Activated CD4-positive, alpha-beta T cell treated with anti-CD3 and anti-CD28 coated beads, Interleukin-10, Interleukin-2, amounts not matched to agents 100 ng/mL and 50 ng/mL, durations not matched to agents 16 hours and 8 hours (primary cell): ENCODE measurements at regions not wholly inside any gene's neighbourhood (a gene's known extent, or its start where the extent isn't known, plus 50 kb on each side); places are given as distances from the start of the nearest gene placed in this dataset.
"Not testable (repeated sequence)": the region's sequence is repeated elsewhere in the genome, so short reads cannot be mapped to it uniquely, and the experiment has no call there.

Source experiments
- DNase-seq: peaks from one replicate; pipeline ENCODE4 v3.0.0-alpha.2; 2020

DNA sequence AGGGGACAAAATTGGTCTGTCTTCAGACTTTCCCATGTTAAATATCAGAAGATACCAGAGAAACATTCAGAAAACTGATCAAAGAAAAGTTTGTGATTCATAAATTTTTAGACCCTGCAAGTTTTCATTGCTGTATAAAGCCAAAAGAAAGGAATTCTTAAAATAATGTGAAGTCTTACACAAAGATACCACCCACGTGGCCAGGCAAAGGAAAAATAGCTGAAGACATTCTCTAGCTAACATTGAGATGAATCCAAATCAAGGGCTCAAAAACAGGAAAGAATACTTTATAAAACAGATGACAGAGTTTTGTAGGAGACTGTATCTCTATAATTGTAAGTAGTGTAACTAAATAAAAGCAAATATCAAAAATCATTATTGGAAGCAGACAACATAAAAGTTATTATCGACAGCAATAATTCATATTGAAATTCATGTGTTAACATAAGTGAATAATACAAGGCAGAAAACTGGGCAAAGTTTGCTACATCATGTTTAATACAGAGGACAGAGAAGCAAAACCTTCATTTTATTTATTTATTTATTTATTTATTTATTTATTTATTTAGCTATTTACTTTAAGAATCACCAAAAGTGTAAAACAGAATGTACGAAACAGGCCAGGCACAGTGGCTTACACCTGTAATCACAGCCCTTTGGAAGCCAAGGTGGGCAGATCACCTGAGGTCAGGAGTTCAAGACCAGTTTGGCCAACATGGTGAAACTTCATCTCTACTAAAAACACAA, 204.6 kb upstream of the SLIT2 start:
- DNase-seq = no peak

DNA sequence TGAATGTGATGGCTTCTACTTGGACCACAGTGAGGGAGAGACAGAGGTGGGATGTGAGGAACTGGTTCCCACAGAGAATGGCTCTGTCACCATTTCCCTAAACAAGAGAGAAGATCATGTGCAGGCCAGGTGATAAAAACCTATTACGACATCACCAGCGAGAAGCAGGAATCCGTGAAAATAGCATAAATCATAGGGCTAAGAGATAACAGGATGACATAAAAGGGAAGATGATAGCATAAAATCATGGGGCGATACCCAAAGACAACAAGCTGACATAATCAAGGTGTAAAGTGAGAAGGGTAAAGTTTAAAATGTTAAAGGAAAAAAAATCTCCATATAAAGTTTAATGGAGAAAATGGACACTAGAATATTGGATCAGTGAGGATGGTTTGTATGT, 205.5 kb upstream of the SLIT2 start:
- DNase-seq = no peak

DNA sequence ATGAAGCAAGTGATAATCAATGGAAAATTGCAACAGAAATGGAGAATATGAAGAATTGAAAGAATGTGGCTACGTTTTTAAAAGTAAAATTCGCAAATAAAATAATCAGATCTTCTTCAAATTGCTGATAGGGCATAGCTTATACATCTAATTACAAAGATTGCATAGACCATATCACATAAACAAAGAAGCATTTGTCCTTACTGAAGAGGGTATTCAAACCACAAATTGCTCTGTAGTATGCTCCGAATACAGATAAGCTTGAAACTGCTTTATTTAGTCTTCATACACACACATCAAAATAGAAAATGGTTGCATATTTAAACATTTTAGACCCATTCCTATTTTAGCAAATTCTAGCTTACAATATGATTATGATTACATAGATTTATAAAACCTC, 206.7 kb upstream of the SLIT2 start:
- no peak for DNase-seq

DNA sequence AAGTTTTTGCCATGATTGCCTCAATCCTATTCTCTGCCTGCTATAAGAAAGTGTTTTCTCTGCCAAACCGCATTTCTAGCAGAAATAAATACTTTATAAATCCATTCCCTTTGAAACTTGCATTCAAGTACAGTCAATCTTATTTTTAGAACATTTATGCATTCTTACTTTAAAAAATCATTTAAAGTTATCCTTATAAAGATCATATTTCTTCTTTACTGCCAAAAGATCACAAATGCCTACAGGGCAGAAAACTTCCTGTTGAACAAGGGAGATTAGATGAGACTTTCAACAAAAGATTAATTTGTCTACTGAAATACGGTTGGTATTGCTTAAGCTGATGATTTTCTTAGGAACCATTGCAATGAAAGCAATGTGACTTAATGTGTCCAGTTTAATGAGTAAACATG, 207.2 kb upstream of the SLIT2 start:
- no peak for DNase-seq

DNA sequence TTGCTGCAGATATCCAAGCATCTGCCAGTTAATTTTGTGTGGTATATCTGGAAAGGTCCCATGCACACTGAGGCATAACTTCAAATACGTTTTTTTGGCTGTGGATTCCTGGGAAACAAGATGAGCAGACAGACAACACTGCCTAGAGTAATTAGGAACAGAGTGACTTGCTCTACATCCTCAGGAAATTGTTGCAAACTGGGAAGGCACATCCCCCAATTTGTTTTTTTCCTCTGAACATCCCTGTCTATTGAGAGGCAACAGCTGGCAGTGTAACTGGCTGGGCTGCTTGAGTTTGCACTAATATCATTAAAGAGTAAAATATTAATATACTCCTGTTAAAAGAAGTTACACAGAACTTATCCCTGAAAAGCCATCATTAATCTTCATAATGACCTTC, 207.7 kb upstream of the SLIT2 start:
- no peak for DNase-seq

DNA sequence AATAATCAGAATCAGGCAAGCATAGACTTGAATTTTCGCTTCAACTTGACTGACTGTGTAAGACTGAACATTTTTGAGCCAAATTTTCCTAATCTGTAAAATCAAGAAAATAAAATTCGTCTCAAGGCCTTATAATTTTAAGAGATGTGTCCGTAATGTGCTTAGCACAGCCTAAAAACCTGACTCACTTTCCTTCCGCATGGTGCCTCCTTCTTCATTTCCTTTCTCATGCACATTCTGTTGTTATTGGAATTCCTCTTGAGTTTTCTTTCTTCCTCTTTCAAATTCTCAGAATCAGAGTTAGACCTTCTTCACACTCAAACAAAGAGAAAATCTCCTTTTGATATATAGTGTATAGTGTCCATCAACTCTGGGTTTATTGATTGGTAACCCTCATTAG, 208.9 kb upstream of the SLIT2 start:
- no peak for DNase-seq

DNA sequence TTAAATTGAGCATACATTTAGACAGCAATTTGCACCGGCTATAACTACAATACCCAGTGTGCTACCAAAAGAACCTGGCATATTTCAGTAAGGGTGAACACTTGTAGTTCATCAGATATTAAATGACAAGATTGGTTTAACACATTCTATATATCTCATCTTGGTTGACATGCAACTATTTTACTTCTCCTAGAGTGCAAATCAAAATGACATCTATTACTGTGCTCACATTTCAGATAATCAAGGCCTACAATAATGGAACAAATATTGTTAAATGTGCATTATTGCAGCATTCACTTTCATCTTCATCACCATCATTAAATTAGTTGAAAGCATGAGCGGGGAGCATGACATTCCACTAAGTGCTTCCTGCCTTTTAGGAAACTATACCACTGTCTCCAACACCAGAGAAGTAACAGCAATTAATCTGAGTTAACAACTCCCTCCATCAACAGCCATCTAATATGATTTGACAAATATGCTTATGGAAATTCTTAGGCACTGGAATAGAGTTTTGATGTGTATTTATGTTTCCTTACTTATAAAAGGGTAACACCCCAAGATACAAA, 209.8 kb upstream of the SLIT2 start:
- no peak for DNase-seq

DNA sequence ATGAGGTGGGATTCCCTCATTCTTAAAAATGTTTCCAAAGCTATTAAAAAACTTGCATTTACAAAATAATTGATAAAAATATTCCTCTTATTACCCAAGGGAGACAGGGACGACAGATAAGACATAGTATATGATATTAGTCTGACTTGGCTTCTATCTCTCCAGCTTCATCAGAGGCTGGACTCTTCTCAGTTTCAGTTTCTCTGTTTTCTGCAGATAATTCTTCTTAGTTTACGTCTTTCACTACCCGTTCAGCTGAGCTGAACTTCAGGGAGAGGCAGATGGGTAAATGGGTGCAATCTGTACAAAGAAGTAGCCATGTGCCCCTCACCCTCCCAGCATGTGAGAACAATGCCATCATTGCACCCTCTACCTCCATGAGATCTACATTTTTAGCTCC, 214.0 kb upstream of the SLIT2 start:
- no peak for DNase-seq

DNA sequence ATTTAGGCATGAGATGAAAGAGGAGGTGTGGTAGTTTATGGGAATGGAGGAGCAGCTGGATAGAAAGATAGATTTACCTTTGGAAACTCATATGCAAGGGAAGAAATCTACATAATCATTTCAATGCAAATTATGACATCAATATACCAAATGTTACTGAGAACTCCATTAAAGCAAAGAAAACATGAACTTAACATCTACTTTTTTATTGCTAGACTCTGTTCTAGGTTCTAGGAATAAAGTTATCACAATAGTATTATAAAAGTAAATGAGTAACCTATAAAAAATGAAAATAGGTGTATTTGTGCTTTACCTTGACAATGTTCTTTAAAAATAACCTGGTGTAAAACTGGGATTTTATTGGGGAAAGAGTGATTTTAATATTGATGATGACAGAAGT, 221.6 kb upstream of the SLIT2 start:
- DNase-seq = no peak

DNA sequence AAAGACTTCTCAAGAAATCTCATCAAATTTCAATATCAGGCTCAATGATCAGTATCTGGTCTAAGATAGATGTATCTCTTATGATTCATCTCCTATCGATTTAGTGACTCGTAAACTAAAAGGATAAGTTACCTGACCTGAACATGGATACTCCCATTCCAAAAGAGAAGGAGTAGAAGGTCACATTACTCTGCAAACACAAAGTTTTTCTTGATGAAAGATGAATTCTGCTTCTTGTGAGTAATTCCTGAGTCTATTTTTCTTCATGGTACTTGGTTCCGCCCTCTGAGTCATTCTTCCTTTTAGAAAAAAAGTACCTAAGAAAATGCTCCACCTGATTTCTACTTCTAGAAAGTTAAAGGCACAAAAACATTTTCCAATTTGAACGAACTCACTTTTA, 223.1 kb upstream of the SLIT2 start:
- DNase-seq = no peak

DNA sequence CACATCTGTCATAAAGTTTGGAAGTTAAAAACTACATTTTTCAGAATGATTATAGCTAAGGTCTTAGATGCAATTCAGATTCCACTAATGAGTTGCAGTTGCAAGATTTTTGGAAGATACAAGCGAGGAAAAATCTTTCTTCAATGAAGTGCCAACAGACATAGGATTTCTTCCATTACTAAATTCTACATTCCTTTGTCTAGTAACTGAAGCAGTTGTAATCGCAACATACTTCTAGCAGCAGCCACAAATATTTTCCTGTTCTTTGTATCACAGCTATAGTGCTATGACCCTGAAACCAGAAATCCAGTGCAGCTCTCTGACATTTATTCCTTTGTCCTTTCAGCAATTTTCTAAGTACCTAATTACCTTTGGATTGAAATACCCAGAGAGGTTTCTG, 225.2 kb upstream of the SLIT2 start:
- DNase-seq = no peak

DNA sequence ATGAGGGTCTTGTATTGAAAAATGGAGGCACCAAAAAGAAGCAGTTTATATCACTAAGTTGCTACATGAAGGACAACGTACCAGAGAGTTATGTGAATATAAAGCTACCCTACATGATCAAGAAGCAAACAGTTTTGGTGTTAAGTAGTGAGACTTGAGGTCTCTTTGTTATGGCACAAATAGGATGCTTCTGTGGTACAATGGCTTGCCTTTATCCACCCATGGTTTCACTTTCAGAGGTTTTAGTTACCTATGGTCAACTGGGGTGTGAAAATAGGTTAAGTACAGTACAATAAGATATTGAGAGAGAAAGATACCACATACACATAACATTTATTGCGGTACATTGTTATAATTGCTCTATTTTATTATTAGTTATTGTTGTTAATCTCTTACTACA, 229.2 kb upstream of the SLIT2 start:
- no peak for DNase-seq

DNA sequence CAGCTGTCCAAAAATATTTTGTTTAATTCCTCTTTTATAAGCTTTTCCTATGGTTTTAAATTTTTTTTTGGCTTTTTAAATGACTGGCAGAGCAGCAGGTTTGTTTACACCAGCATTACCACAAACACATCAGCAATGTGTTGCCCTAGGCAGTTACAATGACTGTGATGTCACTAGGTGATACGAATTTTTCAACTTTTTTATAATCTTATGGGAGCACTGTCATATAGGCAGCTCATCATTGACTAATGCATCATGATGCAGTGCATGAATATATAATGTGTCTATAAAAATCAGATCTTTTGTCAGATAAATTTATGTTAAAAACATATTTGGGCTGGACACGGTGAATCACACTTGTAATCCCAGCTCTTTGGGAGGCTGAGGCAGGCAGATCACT, 231.6 kb upstream of the SLIT2 start:
- no peak for DNase-seq

DNA sequence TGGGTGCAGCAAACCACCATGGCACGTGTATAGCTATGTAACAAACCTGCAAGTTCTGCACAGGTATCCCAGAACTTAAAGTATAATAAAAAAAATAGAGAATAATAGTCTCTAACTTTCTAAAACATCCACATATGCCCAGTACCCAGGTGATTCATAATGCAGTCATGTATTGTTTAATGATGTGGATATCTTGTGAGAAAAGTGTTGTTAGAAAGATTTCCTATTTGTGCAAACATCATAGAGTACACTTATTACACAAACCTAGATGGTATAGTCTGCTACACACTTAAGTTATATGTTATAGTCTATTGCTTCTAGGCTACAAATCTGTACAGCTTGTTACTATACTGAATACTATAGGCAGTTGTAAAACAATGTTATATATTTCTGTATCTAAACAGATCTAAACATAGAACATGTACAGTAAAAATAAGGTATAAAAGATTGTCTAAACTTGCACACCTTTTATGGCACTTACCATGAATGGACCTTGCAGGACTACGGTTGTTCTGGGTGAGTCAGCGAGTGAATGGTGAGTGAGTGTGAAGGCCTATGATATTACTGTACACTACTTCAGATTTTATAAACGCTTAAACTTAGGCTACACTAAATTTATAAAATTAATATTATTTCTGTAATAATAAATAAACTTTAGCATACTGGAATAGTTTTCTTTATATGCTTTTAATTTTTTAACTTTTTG, 232.2 kb upstream of the SLIT2 start:
- DNase-seq = no peak

DNA sequence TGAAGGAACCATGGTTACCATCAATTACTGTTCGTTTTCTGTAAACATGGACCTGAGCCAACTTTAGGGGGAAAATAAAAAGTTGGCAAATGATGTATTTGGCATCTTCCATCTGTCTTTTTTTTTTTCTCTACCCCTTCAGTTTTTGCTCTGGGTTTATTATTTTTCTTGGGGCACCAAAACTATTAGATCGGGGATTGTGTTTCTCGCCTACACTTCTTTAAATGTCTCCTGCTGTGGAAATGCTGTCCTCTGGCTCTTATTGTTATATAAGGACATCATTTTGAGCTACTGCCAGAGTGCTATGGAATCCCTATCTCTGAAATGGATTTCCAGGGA, 234.0 kb upstream of the SLIT2 start:
- no peak for DNase-seq

DNA sequence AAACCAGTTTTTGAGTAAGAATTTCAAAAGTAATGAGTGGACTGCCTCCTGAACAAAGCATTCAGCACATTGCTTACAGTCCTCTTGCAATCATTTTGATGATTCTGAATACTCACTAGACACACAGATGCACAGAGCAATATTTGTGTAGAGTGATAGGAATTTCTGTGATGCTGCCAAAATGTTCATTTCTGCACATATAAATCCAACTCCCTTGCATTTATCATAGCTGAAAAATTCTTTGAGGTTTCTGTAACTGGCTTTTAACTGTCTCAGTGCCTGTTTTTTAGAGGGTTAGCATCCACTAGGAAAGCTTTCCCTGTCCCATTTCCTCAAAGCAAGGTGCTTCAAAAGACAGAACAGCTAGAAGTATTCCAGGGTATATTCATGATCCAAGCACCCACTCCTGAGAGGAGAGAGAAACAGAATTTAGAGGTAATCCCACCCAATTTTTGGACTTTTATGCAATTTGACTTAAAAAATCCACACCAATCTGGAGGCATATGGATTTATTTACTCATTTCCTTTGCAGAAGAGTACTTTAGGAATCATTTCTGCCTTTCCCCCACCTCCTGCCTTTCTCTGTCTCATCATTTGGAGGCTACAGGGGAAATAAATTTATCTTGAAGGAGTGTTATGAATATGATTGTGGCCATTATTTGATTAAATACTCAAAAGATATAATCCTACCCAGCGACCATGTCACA, 234.5 kb upstream of the SLIT2 start:
- no peak for DNase-seq

DNA sequence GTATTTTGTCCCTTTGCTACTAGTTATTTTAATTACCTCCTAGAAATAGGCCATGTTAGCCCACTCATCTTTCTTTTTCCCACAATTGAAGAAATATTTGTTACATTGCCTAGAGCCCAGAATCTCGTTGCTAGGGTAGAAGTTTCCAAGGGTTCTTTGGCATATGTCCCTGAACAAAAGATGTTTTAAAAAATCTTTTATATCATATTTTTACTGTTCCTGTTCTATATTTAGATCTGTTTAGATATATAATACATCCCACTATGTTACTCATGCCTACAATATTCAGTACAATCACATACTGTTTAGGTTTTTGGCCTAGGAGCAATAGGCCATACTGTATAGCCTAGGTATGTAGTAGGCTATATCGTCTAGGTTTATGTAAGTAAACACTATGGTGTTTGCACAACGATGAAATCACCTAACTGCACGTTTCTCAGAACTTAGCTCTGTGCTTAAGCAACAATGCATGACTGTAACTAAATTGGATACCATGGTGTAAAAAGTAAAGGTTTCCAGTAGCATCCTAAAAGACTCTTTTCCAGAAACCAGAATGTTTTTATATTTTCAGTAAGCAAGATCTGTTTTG, 236.0 kb upstream of the SLIT2 start:
- DNase-seq = no peak

DNA sequence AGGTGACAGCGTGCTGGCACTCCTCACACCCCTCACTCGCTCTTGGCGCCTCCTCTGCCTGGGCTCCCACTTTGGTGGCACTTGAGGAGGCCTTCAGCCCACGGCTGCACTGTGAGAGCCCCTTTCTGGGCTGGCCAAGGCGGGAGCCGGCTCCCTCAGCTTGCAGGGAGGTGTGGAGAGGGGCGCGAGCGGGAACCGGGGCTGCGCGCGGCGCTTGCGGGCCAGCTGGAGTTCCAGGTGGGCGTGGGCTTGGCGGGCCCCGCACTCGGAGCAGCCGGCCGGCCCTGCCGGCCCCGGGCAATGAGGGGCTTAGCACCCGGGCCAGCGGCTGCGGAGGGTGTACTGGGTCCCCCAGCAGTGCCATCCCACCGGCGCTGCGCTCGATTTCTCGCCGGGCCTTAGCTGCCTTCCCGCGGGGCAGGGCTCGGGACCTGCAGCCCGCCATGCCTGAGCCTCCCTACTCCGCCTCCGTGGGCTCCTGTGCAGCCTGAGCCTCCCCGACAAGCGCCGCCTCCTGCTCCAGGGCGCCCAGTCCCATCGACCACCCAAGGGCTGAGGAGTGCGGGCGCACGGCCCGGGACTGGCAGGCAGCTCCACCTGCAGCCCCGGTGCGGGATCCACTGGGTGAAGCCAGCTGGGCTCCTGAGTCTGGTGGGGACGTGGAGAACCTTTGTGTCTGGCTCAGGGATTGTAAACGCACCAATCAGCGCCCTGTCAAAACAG, 247.7 kb upstream of the SLIT2 start:
- not testable (repeated sequence) for DNase-seq

DNA sequence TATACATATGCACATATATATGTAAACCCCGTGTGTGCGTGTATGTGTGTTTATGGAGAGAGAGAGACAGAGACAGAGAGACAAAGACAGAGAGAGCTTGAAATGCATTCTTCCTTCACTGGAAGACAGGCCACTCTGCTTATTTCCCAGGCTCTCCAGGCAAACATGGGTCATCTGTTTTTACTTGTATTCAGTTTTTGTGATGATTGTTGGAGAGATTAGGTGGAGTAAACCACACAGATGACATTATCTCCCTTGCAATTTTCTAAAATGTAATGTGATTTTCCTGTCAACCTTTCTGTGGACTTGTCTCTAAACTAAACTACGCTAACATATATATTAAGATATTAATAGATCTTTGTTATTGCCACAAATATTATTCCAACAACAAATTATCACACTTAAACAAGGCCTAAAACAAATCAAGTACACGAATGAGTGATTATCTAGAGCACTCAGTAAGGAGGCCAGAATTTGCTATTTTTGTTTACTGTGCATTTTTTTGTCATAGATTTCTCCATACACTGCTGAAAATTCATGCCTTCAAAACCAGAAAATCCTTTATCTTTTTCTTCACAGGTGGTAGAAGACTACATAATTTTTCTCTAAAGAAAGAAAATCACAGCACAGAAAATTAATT, 251.8 kb upstream of the SLIT2 start:
- DNase-seq = no peak

DNA sequence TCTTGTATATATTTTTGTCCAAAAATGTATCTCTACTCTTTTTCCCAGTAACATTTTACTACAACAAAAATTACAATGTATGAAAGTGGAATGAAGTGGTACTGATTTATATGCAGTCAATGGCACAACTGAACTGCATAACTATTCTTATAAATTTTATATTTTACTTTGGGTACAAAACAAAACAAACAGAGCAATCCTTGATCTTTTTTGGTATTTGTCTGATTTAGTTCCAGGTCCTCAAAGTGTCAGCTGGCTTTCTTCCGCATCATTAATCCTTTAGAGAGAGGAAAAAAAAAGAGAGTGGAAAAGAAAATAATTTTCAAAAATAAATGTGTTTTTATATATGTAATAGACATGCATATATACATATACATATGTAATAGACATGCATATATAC, 252.4 kb upstream of the SLIT2 start:
- DNase-seq = no peak

DNA sequence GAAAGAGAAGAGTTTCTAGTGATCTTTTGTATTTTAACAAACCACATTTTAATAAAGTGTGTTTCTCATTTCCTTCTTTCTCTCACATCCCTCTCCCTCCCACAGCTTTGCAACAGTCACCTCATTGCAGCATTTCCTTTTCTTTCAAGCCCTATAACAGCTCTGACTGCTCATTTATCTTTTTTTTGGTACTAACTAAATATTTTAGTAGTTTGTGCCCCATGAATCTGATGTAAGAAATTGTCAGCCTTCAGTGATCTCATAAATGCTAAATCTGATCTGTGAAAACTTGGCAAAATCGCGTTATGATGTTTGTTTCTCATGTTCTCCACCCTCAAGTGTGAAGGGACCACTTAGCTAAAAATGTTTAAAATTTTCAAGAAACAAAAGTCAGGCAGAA, 258.5 kb upstream of the SLIT2 start:
- DNase-seq = no peak

DNA sequence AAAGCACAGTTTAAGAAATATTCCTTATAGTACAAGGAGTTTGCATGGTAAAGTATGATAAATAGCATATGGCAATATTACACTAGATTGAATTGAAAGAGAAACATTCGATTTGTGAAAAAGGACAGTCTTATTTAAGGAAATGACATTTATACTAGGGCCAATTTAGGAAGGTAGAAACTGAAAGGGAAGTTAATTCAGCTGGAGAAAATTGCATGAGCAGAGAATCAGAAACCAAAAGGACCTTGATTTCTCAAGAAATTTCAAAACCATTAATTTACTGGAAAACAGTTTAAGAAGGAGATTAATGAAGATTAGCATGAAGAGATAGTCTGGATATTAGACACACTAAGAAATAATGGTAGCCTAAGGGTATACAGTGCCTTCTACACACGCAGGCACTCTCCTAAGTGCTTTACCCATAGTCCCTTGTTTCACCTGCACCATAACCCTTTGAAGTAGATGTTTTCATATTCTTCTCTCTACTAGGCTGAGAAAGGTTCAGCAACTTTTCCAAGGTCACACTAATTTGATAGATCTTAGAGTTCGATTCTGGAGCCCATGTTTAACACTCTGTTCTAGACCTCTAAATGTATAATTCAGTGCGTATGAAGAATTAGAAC, 259.1 kb upstream of the SLIT2 start:
- DNase-seq = no peak
